ENCODE measurements at regions not wholly inside any gene's neighbourhood (a gene's known extent, or its start where the extent isn't known, plus 50 kb on each side); places are given as distances from the start of the nearest gene placed in this dataset.

- TF ChIP-seq CTCF (conservative IDR thresholded peaks at IDR 0.05 in 1 of 2, IDR thresholded peaks at IDR 0.05 in 1 of 2; ENCODE audit: low read depth in 1 of 2, low read length in 2 of 2) (no peak), EZH2 (IDR thresholded peaks at IDR 0.05; ENCODE audit: low read length, missing control alignments) (no peak)
These were observed 71.3 kb upstream of the FYN start for GRCh38 chr6:111944541-111944940.

Data from fibroblast of lung (primary cell).